ENCODE measurements at regions not wholly inside any gene's neighbourhood (a gene's known extent, or its start where the extent isn't known, plus 50 kb on each side); places are given as distances from the start of the nearest gene placed in this dataset.

DNA sequence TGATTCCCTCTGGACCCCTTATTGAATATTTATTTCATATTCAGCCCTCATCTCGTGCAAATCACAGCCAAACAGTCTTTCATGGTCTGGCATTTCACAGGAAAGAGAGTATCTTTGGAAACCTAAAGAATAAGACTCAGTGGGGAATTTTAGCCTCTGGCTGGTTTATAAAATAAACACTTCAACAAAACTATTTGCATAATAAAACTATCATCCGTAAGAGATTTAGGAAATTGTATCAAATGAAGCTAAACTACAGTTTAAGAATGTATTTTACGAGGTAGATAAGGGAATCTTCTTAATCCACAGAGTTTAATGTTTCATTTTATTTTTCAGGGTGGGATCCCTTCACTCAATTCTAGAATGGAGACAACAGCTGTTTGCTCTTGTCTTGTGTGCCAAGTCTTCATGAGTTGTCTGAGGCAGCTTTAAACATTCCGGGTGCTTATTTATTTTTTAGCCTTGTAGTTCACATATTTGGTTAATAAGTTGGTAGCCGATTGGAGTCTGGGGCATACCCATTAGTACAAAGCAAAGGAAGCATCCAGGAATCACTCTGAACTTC lies 634.4 kb upstream of the KLF12 start:
- FAIRE-seq: no peak
- Histone ChIP-seq H3K27ac (ENCODE audit: control insufficient read depth, insufficient read depth) (no peak overlapping the region), H3K9ac (ENCODE audit: control insufficient read depth, insufficient read depth, low read length) (no peak overlapping the region), H3K79me2 (ENCODE audit: control insufficient read depth, insufficient read depth, low read length) (no peaks in the 10 kb centered on the region), H3K4me2 (ENCODE audit: control insufficient read depth, insufficient read depth) (no peak overlapping the region), H3K9me3 (replicated peaks; ENCODE audit: control insufficient read depth, insufficient read depth, low read length) (no peaks in the 10 kb centered on the region), H4K20me1 (ENCODE audit: control insufficient read depth, insufficient read depth) (no peaks in the 10 kb centered on the region), H3K4me3 (no peak overlapping the region), H3K27me3 (replicated peaks in 1 of 2; ENCODE audit: control insufficient read depth in 2 of 2, insufficient read depth in 2 of 2, low read length in 1 of 2) (no peaks in the 10 kb centered on the region), H2AFZ (ENCODE audit: control insufficient read depth, low read depth, low read length) (no peak overlapping the region), H3K36me3 (ENCODE audit: control insufficient read depth in 2 of 2, insufficient read depth in 2 of 2, low read length in 1 of 2) (no peaks in the 10 kb centered on the region), H3K4me1 (ENCODE audit: control insufficient read depth, insufficient read depth, low read length) (no peaks in the 10 kb centered on the region)
- ChIA-PET POLR2A (no interaction called here), RAD21 (ENCODE audit: unreplicated experiment) (no interaction called here), SMC1A (ENCODE audit: uncharacterized antibody, unreplicated experiment) (interaction anchor here (1.6 kb wide), 1 partner anchor 10 kb away, joined by 6 read pairs; no protein-coding TSS in a partner anchor), CTCF (interaction anchor here (1.3 kb wide), 1 partner anchor 451 kb away, joined by 3 read pairs; no protein-coding TSS in a partner anchor)
- intact Hi-C loops (cut with micrococcal nuclease; ENCODE audit: unreplicated experiment) (no loop called here), in situ Hi-C loops (cut with MboI) (no loop called here)
- no peak for DNase-seq (ENCODE audit: low read depth, low spot score)
- WGBS (ENCODE audit: insufficient coverage, insufficient replicate concordance, low lambda C conversion rate, missing lambda C conversion rate): 24% methylated on average over 5 of the region's 5 CpGs
- no TSS peak for BruUV-seq (replicated peaks)
- TF ChIP-seq MEF2B (IDR thresholded peaks at IDR 0.05; ENCODE audit: partially characterized antibody, poor library complexity, severe bottlenecking) (no peak), HDGF (IDR thresholded peaks at IDR 0.05) (no peak), GABPA (IDR thresholded peaks at IDR 0.05; ENCODE audit: low read depth) (no peak), NFIC (IDR thresholded peaks at IDR 0.05; ENCODE audit: low read depth, low read length) (no peak), STAT1 (conservative IDR thresholded peaks at IDR 0.05) (no peak), TCF7 (IDR thresholded peaks at IDR 0.05; ENCODE audit: borderline replicate concordance) (no peak), PML (IDR thresholded peaks at IDR 0.05; ENCODE audit: low read length) (no peak), CBX3 (IDR thresholded peaks at IDR 0.05; ENCODE audit: borderline replicate concordance, low read depth) (no peak)
- TF ChIP-seq, protein P1, sequence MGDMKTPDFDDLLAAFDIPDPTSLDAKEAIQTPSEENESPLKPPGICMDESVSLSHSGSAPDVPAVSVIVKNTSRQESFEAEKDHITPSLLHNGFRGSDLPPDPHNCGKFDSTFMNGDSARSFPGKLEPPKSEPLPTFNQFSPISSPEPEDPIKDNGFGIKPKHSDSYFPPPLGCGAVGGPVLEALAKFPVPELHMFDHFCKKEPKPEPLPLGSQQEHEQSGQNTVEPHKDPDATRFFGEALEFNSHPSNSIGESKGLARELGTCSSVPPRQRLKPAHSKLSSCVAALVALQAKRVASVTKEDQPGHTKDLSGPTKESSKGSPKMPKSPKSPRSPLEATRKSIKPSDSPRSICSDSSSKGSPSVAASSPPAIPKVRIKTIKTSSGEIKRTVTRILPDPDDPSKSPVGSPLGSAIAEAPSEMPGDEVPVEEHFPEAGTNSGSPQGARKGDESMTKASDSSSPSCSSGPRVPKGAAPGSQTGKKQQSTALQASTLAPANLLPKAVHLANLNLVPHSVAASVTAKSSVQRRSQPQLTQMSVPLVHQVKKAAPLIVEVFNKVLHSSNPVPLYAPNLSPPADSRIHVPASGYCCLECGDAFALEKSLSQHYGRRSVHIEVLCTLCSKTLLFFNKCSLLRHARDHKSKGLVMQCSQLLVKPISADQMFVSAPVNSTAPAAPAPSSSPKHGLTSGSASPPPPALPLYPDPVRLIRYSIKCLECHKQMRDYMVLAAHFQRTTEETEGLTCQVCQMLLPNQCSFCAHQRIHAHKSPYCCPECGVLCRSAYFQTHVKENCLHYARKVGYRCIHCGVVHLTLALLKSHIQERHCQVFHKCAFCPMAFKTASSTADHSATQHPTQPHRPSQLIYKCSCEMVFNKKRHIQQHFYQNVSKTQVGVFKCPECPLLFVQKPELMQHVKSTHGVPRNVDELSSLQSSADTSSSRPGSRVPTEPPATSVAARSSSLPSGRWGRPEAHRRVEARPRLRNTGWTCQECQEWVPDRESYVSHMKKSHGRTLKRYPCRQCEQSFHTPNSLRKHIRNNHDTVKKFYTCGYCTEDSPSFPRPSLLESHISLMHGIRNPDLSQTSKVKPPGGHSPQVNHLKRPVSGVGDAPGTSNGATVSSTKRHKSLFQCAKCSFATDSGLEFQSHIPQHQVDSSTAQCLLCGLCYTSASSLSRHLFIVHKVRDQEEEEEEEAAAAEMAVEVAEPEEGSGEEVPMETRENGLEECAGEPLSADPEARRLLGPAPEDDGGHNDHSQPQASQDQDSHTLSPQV (IDR thresholded peaks at IDR 0.05): no peak
- TF ChIP-seq, protein P2, sequence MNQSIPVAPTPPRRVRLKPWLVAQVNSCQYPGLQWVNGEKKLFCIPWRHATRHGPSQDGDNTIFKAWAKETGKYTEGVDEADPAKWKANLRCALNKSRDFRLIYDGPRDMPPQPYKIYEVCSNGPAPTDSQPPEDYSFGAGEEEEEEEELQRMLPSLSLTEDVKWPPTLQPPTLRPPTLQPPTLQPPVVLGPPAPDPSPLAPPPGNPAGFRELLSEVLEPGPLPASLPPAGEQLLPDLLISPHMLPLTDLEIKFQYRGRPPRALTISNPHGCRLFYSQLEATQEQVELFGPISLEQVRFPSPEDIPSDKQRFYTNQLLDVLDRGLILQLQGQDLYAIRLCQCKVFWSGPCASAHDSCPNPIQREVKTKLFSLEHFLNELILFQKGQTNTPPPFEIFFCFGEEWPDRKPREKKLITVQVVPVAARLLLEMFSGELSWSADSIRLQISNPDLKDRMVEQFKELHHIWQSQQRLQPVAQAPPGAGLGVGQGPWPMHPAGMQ (IDR thresholded peaks at IDR 0.05; ENCODE audit: borderline replicate concordance): no peak
- ATAC-seq: no peak
